Renal cortex interstitium (tissue), 11 donors: ENCODE measurements at regions not wholly inside any gene's neighbourhood (a gene's known extent, or its start where the extent isn't known, plus 50 kb on each side); places are given as distances from the start of the nearest gene placed in this dataset.

ENCODE experiments used
- DNase-seq, 11 donors: peaks; one replicate each; pipeline ENCODE4 v3.0.0-alpha.2; 2013; ENCODE audit warnings: low read depth in 9 of 11, low spot score in 4 of 11; ENCODE audit errors: extremely low read depth in 1 of 11

DNA sequence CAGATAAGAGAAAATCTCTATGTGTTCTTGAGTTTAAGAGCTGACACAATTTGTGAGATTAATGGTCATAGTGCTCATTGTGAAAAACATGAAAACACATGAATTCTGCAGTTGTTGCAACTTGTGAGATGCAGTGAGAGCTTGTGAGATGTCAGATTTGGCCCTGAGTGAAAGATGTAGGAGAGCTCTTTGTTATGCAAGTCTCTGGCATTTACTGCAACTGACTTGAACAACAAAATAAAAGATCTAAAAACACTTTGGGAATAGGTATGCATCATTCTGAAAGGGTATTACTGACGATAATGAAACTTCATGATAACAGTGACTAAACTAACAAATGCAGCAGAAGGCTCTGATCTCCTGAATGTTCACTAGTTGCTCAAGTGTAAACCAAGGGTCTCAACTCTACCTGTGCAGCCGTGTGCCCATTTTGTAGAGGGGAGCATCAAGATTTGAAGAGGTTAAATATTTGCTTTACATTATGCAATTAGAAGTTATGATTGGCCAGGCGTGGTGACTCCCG lies 50.8 kb upstream of the SMIM36 start:
- DNase-seq: no peak

DNA sequence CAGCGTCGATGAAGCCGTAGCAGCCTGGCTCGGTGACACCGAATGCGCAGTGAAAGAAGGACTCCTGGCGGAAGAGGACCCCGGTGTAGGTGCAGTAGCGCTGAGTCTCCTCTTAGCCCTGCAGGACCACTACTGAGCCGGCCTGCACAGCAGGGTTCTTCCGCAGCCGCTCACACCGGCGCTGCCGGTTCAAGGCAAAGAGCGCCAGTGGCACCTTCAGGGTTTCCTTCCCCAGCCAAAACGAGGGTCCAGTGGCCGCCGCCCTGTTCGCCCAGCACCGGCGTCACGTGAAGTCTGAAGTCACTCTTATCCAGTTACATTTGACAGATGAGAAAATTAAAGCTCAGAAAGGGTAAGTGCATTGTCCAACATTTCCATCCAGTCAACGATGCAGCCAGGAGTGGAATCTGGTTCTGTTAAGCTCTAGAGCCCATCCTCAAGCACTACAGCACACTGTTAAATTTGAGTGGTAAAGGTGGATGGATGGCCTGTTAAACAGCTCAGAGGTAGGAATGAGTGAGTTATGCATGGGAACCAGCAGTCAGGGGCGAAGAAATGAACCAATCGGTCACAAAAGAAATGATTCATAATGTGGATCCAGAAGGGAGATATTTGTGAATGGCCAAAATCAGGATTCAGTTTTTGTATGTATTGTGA lies 50.2 kb upstream of the SMIM36 start:
- no peak for DNase-seq
